Kidney (tissue), 13 donors: ENCODE measurements at regions not wholly inside any gene's neighbourhood (a gene's known extent, or its start where the extent isn't known, plus 50 kb on each side); places are given as distances from the start of the nearest gene placed in this dataset.

Experiments used
- DNase-seq, 5 donors: peaks; one replicate each; pipeline ENCODE4 v3.0.0-alpha.2; 2013 to 2020
- FAIRE-seq: peaks from 2 replicates; lab custom pipeline; 2012; peaks lifted over from hg19 to GRCh38; lab: Jason Lieb, UNC
- H3K27ac ChIP-seq, 2 donors: one replicate each; pipeline ENCODE4 v1.7.0; 2013; ENCODE audit warnings: low read depth in 2 of 2, low read length in 2 of 2, inconsistent platforms in 1 of 2
- H3K27me3 ChIP-seq: one replicate; pipeline ENCODE4 v1.7.1; 2013; ENCODE audit warnings: low read length, inconsistent platforms; ENCODE audit not compliant: control insufficient read depth, insufficient read depth
- H3K36me3 ChIP-seq, 3 donors: one replicate each; pipeline versions ENCODE4 v1.7.0 to v1.7.1; 2013; ENCODE audit warnings: low read length in 3 of 3, control low read depth in 1 of 3, inconsistent platforms in 1 of 3; ENCODE audit not compliant: insufficient read depth in 3 of 3, control insufficient read depth in 2 of 3
- H3K4me1 ChIP-seq, 3 donors: one replicate each; pipeline versions ENCODE4 v1.7.0 to v1.7.1; 2013; ENCODE audit warnings: low read length in 3 of 3, inconsistent platforms in 1 of 3, low read depth in 1 of 3; ENCODE audit not compliant: control insufficient read depth in 2 of 3, insufficient read depth in 2 of 3
- H3K4me3 ChIP-seq, 3 donors: one replicate each; pipeline versions ENCODE4 v1.7.0 to v1.8.1; 2013; ENCODE audit warnings: low read length in 3 of 3, control low read depth in 1 of 3, inconsistent platforms in 1 of 3
- H3K9ac ChIP-seq, 3 donors: one replicate each; pipeline versions ENCODE4 v1.7.0 to v1.7.1; 2013; ENCODE audit warnings: low read length in 3 of 3, control low read depth in 1 of 3, inconsistent platforms in 1 of 3
- H3K9me3 ChIP-seq, 3 donors: one replicate each; pipeline versions ENCODE4 v1.7.0 to v1.7.1; 2013; ENCODE audit warnings: low read length in 3 of 3, control low read depth in 1 of 3, inconsistent platforms in 1 of 3; ENCODE audit not compliant: control insufficient read depth in 2 of 3, insufficient read depth in 1 of 3
- intact Hi-C: fragments of 100-400 bp; cut with DNase I; formaldehyde crosslinking; loops from one replicate; pipeline ENCODE4 v1.11.1; 2022
- TF ChIP-seq, protein P1 (sequence below): IDR thresholded peaks from 3 replicates; pipeline ENCODE4 v1.5.1; 2012; ENCODE audit warnings: mild to moderate bottlenecking, moderate library complexity, borderline replicate concordance; ENCODE audit not compliant: insufficient read depth; ENCODE audit errors: extremely low read depth
- donor health status: control.
- donor health status: control.
- donor health status: control.
- donor health status: control.
- donor health status: control.
- donor health status: DM: yes; HTN: yes; CAD: no.
- donor health status: Normal renal cell carcinoma (clear cell type).

DNA sequence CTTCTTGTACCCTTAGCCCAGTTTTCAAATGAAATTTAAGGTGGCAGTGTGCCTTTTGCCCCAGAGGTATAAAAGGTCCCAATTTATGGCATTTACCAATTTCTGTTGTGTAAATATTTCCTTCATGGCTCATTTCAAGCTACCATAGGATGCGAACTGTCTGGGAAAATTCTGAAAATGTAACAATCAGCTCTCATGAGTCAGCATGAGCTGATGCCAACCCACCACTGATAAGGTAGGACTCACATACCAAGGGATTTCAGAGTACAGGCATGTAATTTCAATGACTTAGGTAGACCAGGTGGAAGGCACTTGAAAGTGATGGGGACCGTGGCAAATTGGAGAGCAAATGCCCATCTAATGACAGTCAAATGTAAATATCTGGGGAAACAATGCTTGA, 169.5 kb downstream of the TTC8 start:
- Histone ChIP-seq H3K9ac (no peak overlapping the region), H3K9me3 (no peaks in the 10 kb centered on the region), H3K36me3 (no peaks in the 10 kb centered on the region), H3K27me3 (no peaks in the 10 kb centered on the region), H3K4me3 (no peak overlapping the region), H3K27ac (no peak overlapping the region), H3K4me1 (no peaks in the 10 kb centered on the region)
- TF ChIP-seq, protein P1, sequence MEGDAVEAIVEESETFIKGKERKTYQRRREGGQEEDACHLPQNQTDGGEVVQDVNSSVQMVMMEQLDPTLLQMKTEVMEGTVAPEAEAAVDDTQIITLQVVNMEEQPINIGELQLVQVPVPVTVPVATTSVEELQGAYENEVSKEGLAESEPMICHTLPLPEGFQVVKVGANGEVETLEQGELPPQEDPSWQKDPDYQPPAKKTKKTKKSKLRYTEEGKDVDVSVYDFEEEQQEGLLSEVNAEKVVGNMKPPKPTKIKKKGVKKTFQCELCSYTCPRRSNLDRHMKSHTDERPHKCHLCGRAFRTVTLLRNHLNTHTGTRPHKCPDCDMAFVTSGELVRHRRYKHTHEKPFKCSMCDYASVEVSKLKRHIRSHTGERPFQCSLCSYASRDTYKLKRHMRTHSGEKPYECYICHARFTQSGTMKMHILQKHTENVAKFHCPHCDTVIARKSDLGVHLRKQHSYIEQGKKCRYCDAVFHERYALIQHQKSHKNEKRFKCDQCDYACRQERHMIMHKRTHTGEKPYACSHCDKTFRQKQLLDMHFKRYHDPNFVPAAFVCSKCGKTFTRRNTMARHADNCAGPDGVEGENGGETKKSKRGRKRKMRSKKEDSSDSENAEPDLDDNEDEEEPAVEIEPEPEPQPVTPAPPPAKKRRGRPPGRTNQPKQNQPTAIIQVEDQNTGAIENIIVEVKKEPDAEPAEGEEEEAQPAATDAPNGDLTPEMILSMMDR, result no peak
- no peak for DNase-seq
- FAIRE-seq, result no peak
- intact Hi-C loops, result no loop called here

DNA sequence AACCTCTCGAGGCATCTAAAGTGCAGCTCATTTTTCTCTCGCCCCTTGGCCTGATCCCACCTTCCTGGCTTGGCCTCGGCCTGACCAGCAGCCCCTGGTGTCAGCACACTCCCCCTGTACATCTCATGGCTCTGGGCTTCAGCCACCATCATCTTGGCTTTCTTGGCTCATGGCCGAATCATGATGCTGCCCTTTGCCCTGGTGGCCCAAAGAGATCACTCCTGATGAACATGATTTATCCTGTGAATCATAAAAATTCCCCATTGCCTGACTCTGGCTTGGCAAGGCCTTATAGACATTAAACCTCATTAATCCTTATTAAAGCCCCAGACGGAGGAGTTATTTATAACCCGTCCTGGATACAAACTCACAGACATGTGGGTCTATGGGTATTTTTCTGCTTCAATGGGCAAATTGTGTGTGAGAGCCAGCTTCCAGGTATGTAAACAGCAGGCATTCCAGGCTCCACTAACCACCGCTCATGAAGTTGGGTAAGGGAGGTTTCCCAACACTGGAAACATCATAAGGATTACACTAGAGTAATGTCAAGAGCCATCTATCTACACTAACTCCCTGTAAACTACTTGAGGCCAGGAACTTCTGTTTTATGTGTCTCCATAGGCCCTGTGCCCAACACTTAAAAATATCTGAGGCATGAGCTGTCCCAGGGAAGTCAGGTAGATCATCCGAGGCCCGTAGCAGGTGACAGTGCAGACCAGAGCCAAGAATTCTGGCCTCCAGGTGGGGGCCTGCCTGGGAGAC, 171.2 kb downstream of the TTC8 start:
- no peaks in the 10 kb centered on the region for H3K4me1 ChIP-seq
- FAIRE-seq (no peak), DNase-seq (peak in 3 of 5 donors; percentile 11 to 65 (median 14))
- no peaks in the 10 kb centered on the region for H3K36me3 ChIP-seq
- H3K27ac ChIP-seq, result no peak overlapping the region
- no peak overlapping the region for H3K4me3 ChIP-seq
- H3K9ac ChIP-seq, result no peak overlapping the region
- TF ChIP-seq, protein P1, result no peak
- intact Hi-C loops, result no loop called here
- H3K9me3 ChIP-seq, result no peaks in the 10 kb centered on the region
- no peaks in the 10 kb centered on the region for H3K27me3 ChIP-seq

DNA sequence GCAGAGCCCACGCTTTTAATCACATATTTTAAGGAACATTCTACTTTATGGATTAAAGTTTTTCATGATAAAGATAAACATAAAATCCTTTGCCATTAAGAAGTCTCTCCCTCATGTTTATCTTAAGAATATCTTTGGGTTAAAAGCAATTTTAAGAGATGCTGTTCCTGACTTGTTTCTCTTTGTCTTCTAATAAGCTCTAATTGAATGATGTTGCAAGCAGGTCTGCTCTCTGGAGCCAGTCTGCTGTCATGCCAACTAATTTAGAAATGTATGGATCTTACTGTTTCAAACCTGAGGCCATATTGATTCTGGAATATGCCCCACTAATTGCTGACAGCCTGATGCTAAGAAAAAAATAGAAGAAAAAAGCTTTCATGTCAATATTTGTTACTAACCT, 173.6 kb downstream of the TTC8 start:
- H3K4me3 ChIP-seq, result no peak overlapping the region
- no peak overlapping the region for H3K9ac ChIP-seq
- H3K4me1 ChIP-seq, result no peaks in the 10 kb centered on the region
- no peak overlapping the region for H3K27ac ChIP-seq
- no peaks in the 10 kb centered on the region for H3K36me3 ChIP-seq
- no peak for FAIRE-seq
- no peaks in the 10 kb centered on the region for H3K27me3 ChIP-seq
- no peaks in the 10 kb centered on the region for H3K9me3 ChIP-seq
- TF ChIP-seq, protein P1, result no peak
- intact Hi-C loops, result no loop called here
- no peak for DNase-seq
